ENCODE measurements at regions not wholly inside any gene's neighbourhood (a gene's known extent, or its start where the extent isn't known, plus 50 kb on each side); places are given as distances from the start of the nearest gene placed in this dataset.

DNA sequence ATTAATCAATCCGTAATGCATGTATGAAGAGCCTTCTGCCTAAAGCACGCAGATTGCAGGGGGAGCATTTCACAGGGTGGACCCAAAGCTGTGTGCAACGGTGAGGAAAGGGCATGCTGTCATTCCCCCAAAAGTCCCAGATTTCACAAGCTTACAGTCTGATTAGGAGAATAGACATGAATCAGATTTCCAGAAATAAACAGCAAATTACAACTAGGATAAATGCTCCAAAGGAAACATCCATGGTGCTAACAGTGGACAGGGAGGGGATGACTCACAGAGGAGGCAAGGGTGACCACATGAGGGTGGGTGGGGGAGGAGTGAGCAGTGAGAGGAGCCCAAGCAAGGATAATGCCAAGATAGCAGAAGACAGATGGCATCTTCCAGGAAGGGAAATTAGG is 258.4 kb upstream of the TAS2R1 start:
- CTCF ChIA-PET (ENCODE audit: unreplicated experiment): no interaction called here
- TF ChIP-seq, protein P1, sequence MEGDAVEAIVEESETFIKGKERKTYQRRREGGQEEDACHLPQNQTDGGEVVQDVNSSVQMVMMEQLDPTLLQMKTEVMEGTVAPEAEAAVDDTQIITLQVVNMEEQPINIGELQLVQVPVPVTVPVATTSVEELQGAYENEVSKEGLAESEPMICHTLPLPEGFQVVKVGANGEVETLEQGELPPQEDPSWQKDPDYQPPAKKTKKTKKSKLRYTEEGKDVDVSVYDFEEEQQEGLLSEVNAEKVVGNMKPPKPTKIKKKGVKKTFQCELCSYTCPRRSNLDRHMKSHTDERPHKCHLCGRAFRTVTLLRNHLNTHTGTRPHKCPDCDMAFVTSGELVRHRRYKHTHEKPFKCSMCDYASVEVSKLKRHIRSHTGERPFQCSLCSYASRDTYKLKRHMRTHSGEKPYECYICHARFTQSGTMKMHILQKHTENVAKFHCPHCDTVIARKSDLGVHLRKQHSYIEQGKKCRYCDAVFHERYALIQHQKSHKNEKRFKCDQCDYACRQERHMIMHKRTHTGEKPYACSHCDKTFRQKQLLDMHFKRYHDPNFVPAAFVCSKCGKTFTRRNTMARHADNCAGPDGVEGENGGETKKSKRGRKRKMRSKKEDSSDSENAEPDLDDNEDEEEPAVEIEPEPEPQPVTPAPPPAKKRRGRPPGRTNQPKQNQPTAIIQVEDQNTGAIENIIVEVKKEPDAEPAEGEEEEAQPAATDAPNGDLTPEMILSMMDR (conservative IDR thresholded peaks at IDR 0.05; ENCODE audit: low read length): no peak
- TF ChIP-seq EZH2phosphoT487 (IDR thresholded peaks at IDR 0.05; ENCODE audit: borderline replicate concordance, low read depth, low read length): no peak
- no peak overlapping the region for H3K4me2 ChIP-seq (ENCODE audit: low read length)
- no peak for DNase-seq (ENCODE audit: low spot score)
- no peaks in the 10 kb centered on the region for H3K79me2 ChIP-seq (ENCODE audit: insufficient read depth, low read depth, low read length)
- no peak overlapping the region for H3K27ac ChIP-seq (ENCODE audit: low read depth, low read length, poor library complexity, severe bottlenecking)
- H3K9me3 ChIP-seq (ENCODE audit: low read length): no peaks in the 10 kb centered on the region
- intact Hi-C loops (cut with micrococcal nuclease; ENCODE audit: unreplicated experiment): no loop called here
- no peaks in the 10 kb centered on the region for H3K4me1 ChIP-seq (ENCODE audit: insufficient read depth, low read length, poor library complexity, severe bottlenecking)
- no peaks in the 10 kb centered on the region for H3K36me3 ChIP-seq (ENCODE audit: insufficient read depth, low read length)
- no peaks in the 10 kb centered on the region for H3K9me2 ChIP-seq (ENCODE audit: insufficient read depth, low read length)
- no peak overlapping the region for H3K4me3 ChIP-seq (ENCODE audit: low read depth, low read length, poor library complexity, severe bottlenecking)
- POLR2A ChIA-PET: no interaction called here
- no peak overlapping the region for H2AFZ ChIP-seq (ENCODE audit: low read length)
- no TSS peak for BruUV-seq (replicated peaks)
- H4K20me1 ChIP-seq (ENCODE audit: insufficient read depth, low read length): no peaks in the 10 kb centered on the region

GRCh38 chr5:9885164-9885563 is 255.0 kb upstream of the TAS2R1 start:
- POLR2A ChIA-PET: interaction anchor here (0.6 to 1.1 kb wide), 3 partner anchors 23 to 691 kb away, joined by 3 to 4 read pairs (median 4); no protein-coding TSS in a partner anchor
- no peaks in the 10 kb centered on the region for H3K79me2 ChIP-seq (ENCODE audit: insufficient read depth, low read depth, low read length)
- intact Hi-C loops (cut with micrococcal nuclease; ENCODE audit: unreplicated experiment): no loop called here
- no peak overlapping the region for H3K4me3 ChIP-seq (ENCODE audit: low read depth, low read length, poor library complexity, severe bottlenecking)
- no peaks in the 10 kb centered on the region for H3K9me3 ChIP-seq (ENCODE audit: low read length)
- H4K20me1 ChIP-seq (ENCODE audit: insufficient read depth, low read length): no peaks in the 10 kb centered on the region
- H3K4me2 ChIP-seq (ENCODE audit: low read length): no peak overlapping the region
- no peak overlapping the region for H3K27ac ChIP-seq (ENCODE audit: low read depth, low read length, poor library complexity, severe bottlenecking)
- no peak overlapping the region for H2AFZ ChIP-seq (ENCODE audit: low read length)
- H3K4me1 ChIP-seq (ENCODE audit: insufficient read depth, low read length, poor library complexity, severe bottlenecking): no peaks in the 10 kb centered on the region
- TF ChIP-seq, protein P1 (conservative IDR thresholded peaks at IDR 0.05; ENCODE audit: low read length): no peak
- no peak for TF ChIP-seq EZH2phosphoT487 (IDR thresholded peaks at IDR 0.05; ENCODE audit: borderline replicate concordance, low read depth, low read length)
- CTCF ChIA-PET (ENCODE audit: unreplicated experiment): no interaction called here
- DNase-seq (ENCODE audit: low spot score): no peak
- no TSS peak for BruUV-seq (replicated peaks)
- H3K9me2 ChIP-seq (ENCODE audit: insufficient read depth, low read length): no peaks in the 10 kb centered on the region
- H3K36me3 ChIP-seq (ENCODE audit: insufficient read depth, low read length): no peaks in the 10 kb centered on the region

GRCh38 chr5:9878206-9878605 is 248.1 kb upstream of the TAS2R1 start:
- ChIA-PET CTCF (ENCODE audit: unreplicated experiment) (no interaction called here), POLR2A (interaction anchor here (0.6 kb wide), 1 partner anchor 53 kb away, joined by 4 read pairs; no protein-coding TSS in a partner anchor)
- H3K9me3 ChIP-seq (ENCODE audit: low read length): no peaks in the 10 kb centered on the region
- H2AFZ ChIP-seq (ENCODE audit: low read length): no peak overlapping the region
- H4K20me1 ChIP-seq (ENCODE audit: insufficient read depth, low read length): no peaks in the 10 kb centered on the region
- H3K36me3 ChIP-seq (ENCODE audit: insufficient read depth, low read length): no peaks in the 10 kb centered on the region
- no TSS peak for BruUV-seq (replicated peaks)
- H3K4me1 ChIP-seq (ENCODE audit: insufficient read depth, low read length, poor library complexity, severe bottlenecking): no peaks in the 10 kb centered on the region
- H3K4me2 ChIP-seq (ENCODE audit: low read length): no peak overlapping the region
- intact Hi-C loops (cut with micrococcal nuclease; ENCODE audit: unreplicated experiment): no loop called here
- no peak overlapping the region for H3K4me3 ChIP-seq (ENCODE audit: low read depth, low read length, poor library complexity, severe bottlenecking)
- H3K27ac ChIP-seq (ENCODE audit: low read depth, low read length, poor library complexity, severe bottlenecking): no peak overlapping the region
- no peaks in the 10 kb centered on the region for H3K79me2 ChIP-seq (ENCODE audit: insufficient read depth, low read depth, low read length)
- no peak for DNase-seq (ENCODE audit: low spot score)
- TF ChIP-seq EZH2phosphoT487 (IDR thresholded peaks at IDR 0.05; ENCODE audit: borderline replicate concordance, low read depth, low read length): no peak
- TF ChIP-seq, protein P1 (conservative IDR thresholded peaks at IDR 0.05; ENCODE audit: low read length): no peak
- H3K9me2 ChIP-seq (ENCODE audit: insufficient read depth, low read length): no peaks in the 10 kb centered on the region
